GM18505 (cell line): ENCODE measurements at regions not wholly inside any gene's neighbourhood (a gene's known extent, or its start where the extent isn't known, plus 50 kb on each side); places are given as distances from the start of the nearest gene placed in this dataset.

Experiments
- ATAC-seq: cut with Tn5 transposase; IDR thresholded peaks from one replicate; pipeline ENCODE4 v1.9.1; 2021; ENCODE audit not compliant: unreplicated experiment
- POLR2A ChIP-seq: IDR thresholded peaks from 4 replicates; pipeline ENCODE4 v1.6.1; 2011; ENCODE audit warnings: borderline replicate concordance; ENCODE audit not compliant: insufficient read depth, insufficient read length; ENCODE audit errors: extremely low read depth

GRCh38 chr2:129233751-129234406 lies 745.6 kb upstream of the RAB6C start:
- ATAC-seq: no peak
- TF ChIP-seq POLR2A: no peak

GRCh38 chr2:129236601-129237000 lies 742.9 kb upstream of the RAB6C start:
- no peak for ATAC-seq
- TF ChIP-seq POLR2A: no peak

GRCh38 chr2:129237966-129238725 lies 741.3 kb upstream of the RAB6C start:
- no peak for TF ChIP-seq POLR2A
- ATAC-seq: no peak

GRCh38 chr2:129239141-129239540 lies 740.3 kb upstream of the RAB6C start:
- TF ChIP-seq POLR2A: no peak
- no peak for ATAC-seq

GRCh38 chr2:129240061-129240460 lies 739.4 kb upstream of the RAB6C start:
- no peak for TF ChIP-seq POLR2A
- ATAC-seq: no peak

GRCh38 chr2:129242269-129242668 lies 737.2 kb upstream of the RAB6C start:
- TF ChIP-seq POLR2A: no peak
- ATAC-seq: no peak

- ATAC-seq: no peak
- no peak for TF ChIP-seq POLR2A
Observed at GRCh38 chr2:129247751-129248150, 731.7 kb upstream of the RAB6C start.

- ATAC-seq: no peak
- TF ChIP-seq POLR2A: no peak
Observed at GRCh38 chr2:129248198-129248597, 731.3 kb upstream of the RAB6C start.

GRCh38 chr2:129252781-129253460 lies 726.5 kb upstream of the RAB6C start:
- no peak for TF ChIP-seq POLR2A
- no peak for ATAC-seq

GRCh38 chr2:129253461-129253812 lies 726.0 kb upstream of the RAB6C start:
- TF ChIP-seq POLR2A: no peak
- no peak for ATAC-seq

GRCh38 chr2:129254718-129255117 lies 724.7 kb upstream of the RAB6C start:
- ATAC-seq: no peak
- no peak for TF ChIP-seq POLR2A

- TF ChIP-seq POLR2A: no peak
- no peak for ATAC-seq
Observed at GRCh38 chr2:129255610-129256313, 723.7 kb upstream of the RAB6C start.

- no peak for TF ChIP-seq POLR2A
- no peak for ATAC-seq
Observed at GRCh38 chr2:129256642-129257041, 722.8 kb upstream of the RAB6C start.

- no peak for TF ChIP-seq POLR2A
- ATAC-seq: no peak
Observed at GRCh38 chr2:129262934-129263333, 716.5 kb upstream of the RAB6C start.

- no peak for ATAC-seq
- TF ChIP-seq POLR2A: no peak
Observed at GRCh38 chr2:129263939-129264338, 715.5 kb upstream of the RAB6C start.
